SK-N-SH (cell line): ENCODE measurements at regions not wholly inside any gene's neighbourhood (a gene's known extent, or its start where the extent isn't known, plus 50 kb on each side); places are given as distances from the start of the nearest gene placed in this dataset.

Source experiments
- CTCF ChIA-PET: fragments of 300-600, 350-600 bp; formaldehyde crosslinking; extraction: SDS; loops from one replicate; lab custom pipeline; 2021; lab: Yijun Ruan, JAX
- POLR2A ChIA-PET: fragments of 350-600 bp; sonication (Branson Sonifier 250); formaldehyde crosslinking; extraction: SDS; loops from one replicate; lab custom pipeline; 2020; ENCODE audit warnings: antibody characterized with exemption, inconsistent platforms; lab: Yijun Ruan, JAX
- DNase-seq: peaks from one replicate; pipeline ENCODE4 v3.0.0; 2012
- H2AFZ ChIP-seq: fragments of 200-600 bp; sonication (generic); 2 replicates; pipeline ENCODE4 v1.8.1; 2016; ENCODE audit warnings: antibody characterized with exemption, mild to moderate bottlenecking, low read depth
- H3F3A ChIP-seq: fragments of 200-600 bp; sonication (generic); replicated peaks from 2 replicates; pipeline ENCODE3; 2016; ENCODE audit warnings: antibody characterized with exemption, mild to moderate bottlenecking; ENCODE audit not compliant: insufficient read depth
- H3K27ac ChIP-seq, 2 experiments: fragments of 200-500 bp in 1 of 2; fragments of 200-600 bp in 1 of 2; sonication (Bioruptor generic) in 1 of 2; sonication (generic), shearing (Covaris generic) in 1 of 2; 2 replicates each; pipeline versions ENCODE4 v1.5.1 to v1.6.1; 2014 to 2016; ENCODE audit warnings: low read depth in 2 of 2, inconsistent platforms in 1 of 2, low read length in 1 of 2, mild to moderate bottlenecking in 1 of 2, mixed read lengths in 1 of 2
- H3K27me3 ChIP-seq: fragments of 200-600 bp; sonication (generic), shearing (Covaris generic); 2 replicates; pipeline ENCODE4 v1.6.1; 2016; ENCODE audit warnings: mixed run types; ENCODE audit not compliant: insufficient read depth
- H3K36me3 ChIP-seq, 2 experiments: fragments of 200-500 bp in 1 of 2; fragments of 200-600 bp in 1 of 2; sonication (Bioruptor generic) in 1 of 2; sonication (generic) in 1 of 2; replicated peaks in 1 of 2; 2 replicates each; pipeline versions ENCODE3 to v1.5.1; 2014 to 2016; ENCODE audit warnings: low read length in 1 of 2, mild to moderate bottlenecking in 1 of 2; ENCODE audit not compliant: insufficient read depth in 2 of 2, control insufficient read depth in 1 of 2
- H3K4me1 ChIP-seq, 2 experiments: fragments of 200-500 bp in 1 of 2; fragments of 200-600 bp in 1 of 2; sonication (Bioruptor generic) in 1 of 2; sonication (generic), shearing (Covaris generic) in 1 of 2; 2 replicates each; pipeline versions ENCODE4 v1.5.1 to v1.6.1; 2014 to 2016; ENCODE audit warnings: low read depth in 1 of 2, low read length in 1 of 2, mixed run types in 1 of 2; ENCODE audit not compliant: insufficient read depth in 2 of 2, control insufficient read depth in 1 of 2
- H3K4me2 ChIP-seq: fragments of 200-600 bp; sonication (generic), shearing (Covaris generic); 2 replicates; pipeline ENCODE4 v1.6.1; 2017; ENCODE audit warnings: mixed run types
- H3K4me3 ChIP-seq, 2 experiments: fragments of 200-500 bp in 1 of 2; fragments of 200-600 bp in 1 of 2; sonication (Bioruptor generic) in 1 of 2; sonication (generic), shearing (Covaris generic) in 1 of 2; 2 replicates each; pipeline versions ENCODE4 v1.5.1 to v1.8.1; 2014 to 2016; ENCODE audit warnings: low read depth in 2 of 2, inconsistent platforms in 1 of 2, low read length in 1 of 2, mild to moderate bottlenecking in 1 of 2, mixed read lengths in 1 of 2, moderate library complexity in 1 of 2
- H3K79me2 ChIP-seq: fragments of 200-600 bp; sonication (generic); 2 replicates; pipeline ENCODE4 v1.8.1; 2017; ENCODE audit warnings: mild to moderate bottlenecking; ENCODE audit not compliant: insufficient read depth
- H3K9ac ChIP-seq: fragments of 200-600 bp; sonication (generic); 2 replicates; pipeline ENCODE4 v1.6.1; 2017; ENCODE audit warnings: mixed run types
- H3K9me2 ChIP-seq: fragments of 200-600 bp; sonication (generic); 2 replicates; pipeline ENCODE4 v1.6.1; 2017; ENCODE audit warnings: mixed run types
- H3K9me3 ChIP-seq: fragments of 200-600 bp; sonication (generic); 2 replicates; pipeline ENCODE4 v1.6.1; 2017; ENCODE audit warnings: mixed run types, mild to moderate bottlenecking, moderate library complexity
- H4K20me1 ChIP-seq: fragments of 200-600 bp; sonication (generic); 2 replicates; pipeline ENCODE4 v1.6.1; 2017; ENCODE audit warnings: mild to moderate bottlenecking, mixed run types; ENCODE audit not compliant: insufficient read depth
- EP300 ChIP-seq, 2 experiments: IDR thresholded peaks; 2 replicates each; pipeline versions ENCODE4 v1.4.0 to v1.6.1; 2012; ENCODE audit warnings: borderline replicate concordance in 1 of 2, low read depth in 1 of 2, low read length in 1 of 2
- EZH2phosphoT487 ChIP-seq: fragments of 200-600 bp; sonication (generic); IDR thresholded peaks from 2 replicates; pipeline ENCODE4 v1.6.1; 2017; ENCODE audit warnings: low read depth, mixed run types, mild to moderate bottlenecking, antibody characterized with exemption, moderate library complexity, borderline replicate concordance
- POLR2AphosphoS5 ChIP-seq: IDR thresholded peaks from 2 replicates; pipeline ENCODE4 v1.6.1; 2012; ENCODE audit warnings: low read depth, low read length
- TAF1 ChIP-seq: IDR thresholded peaks from 2 replicates; pipeline ENCODE4 v1.6.1; 2012; ENCODE audit warnings: low read depth, mild to moderate bottlenecking, low read length, moderate library complexity, borderline replicate concordance
- WGBS: methylation state at CpG from one replicate; pipeline ENCODE4 v1.1.6; 2017; ENCODE audit warnings: low lambda C conversion rate; 5-methylcytosine and 5-hydroxymethylcytosine counted together
- TF ChIP-seq, protein P1 (sequence below): fragments of 150-350 bp; IDR thresholded peaks from 2 replicates; pipeline ENCODE4 v1.6.1; 2016; ENCODE audit warnings: mild to moderate bottlenecking, low read depth, low read length
- TF ChIP-seq, protein P2 (sequence below): IDR thresholded peaks from 2 replicates; pipeline ENCODE4 v1.4.0; 2012; ENCODE audit warnings: low read depth, borderline replicate concordance
- TF ChIP-seq, protein P3 (sequence below): IDR thresholded peaks from 2 replicates; pipeline ENCODE4 v1.4.0; 2012; ENCODE audit warnings: low read depth, borderline replicate concordance
- TF ChIP-seq, protein P4 (sequence below): fragments of 150-350 bp; IDR thresholded peaks from 2 replicates; pipeline ENCODE4 v1.6.1; 2017; ENCODE audit warnings: antibody characterized with exemption, low read length, low read depth, borderline replicate concordance

DNA sequence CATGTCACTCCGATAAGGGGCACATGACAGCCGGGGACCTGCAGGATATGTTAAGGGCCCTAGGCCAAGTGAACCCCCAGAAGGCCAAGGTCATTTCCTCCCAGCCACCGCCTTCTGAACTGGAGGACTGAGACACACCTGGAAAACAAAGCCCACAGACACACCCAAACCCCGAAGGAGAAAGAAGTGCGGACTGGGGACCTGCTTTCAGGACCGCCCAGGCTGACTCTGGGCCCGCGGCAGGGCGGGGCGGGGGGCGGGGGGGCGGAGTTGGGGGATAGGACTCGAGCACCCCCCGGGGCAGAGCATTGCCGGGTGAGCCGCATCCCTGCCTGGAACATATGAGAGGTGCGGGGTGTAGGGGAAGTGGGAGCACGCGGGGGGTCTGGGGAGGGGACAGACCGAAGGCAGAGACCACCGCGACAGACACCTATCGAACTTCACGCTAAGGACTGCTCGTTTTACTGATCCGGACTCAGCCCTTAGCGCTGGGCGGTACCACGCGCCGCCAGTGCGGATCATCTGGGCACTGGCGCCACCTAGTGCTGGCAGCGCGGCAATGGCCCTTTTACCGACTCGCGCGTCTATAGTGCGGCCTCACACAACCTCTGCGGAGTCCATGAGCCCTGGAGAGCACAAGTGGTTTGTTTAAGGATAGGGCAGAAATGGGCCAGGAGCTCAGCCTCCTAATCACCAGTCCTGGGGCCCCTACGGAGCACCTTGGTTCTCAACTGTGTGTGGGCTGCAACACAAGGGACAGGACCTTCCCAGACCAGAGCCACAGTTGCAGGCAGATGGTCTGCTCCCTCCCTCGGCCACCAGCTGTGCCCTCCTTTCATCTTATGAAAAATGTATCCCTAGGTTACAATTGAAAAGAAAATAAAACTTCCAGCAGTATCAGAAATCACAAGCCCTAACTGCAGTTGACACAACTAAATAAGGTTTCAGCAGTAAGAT lies 157.6 kb downstream of the HERPUD2 start (continued):
- TF ChIP-seq, protein P1, sequence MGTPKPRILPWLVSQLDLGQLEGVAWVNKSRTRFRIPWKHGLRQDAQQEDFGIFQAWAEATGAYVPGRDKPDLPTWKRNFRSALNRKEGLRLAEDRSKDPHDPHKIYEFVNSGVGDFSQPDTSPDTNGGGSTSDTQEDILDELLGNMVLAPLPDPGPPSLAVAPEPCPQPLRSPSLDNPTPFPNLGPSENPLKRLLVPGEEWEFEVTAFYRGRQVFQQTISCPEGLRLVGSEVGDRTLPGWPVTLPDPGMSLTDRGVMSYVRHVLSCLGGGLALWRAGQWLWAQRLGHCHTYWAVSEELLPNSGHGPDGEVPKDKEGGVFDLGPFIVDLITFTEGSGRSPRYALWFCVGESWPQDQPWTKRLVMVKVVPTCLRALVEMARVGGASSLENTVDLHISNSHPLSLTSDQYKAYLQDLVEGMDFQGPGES, result no peak

DNA sequence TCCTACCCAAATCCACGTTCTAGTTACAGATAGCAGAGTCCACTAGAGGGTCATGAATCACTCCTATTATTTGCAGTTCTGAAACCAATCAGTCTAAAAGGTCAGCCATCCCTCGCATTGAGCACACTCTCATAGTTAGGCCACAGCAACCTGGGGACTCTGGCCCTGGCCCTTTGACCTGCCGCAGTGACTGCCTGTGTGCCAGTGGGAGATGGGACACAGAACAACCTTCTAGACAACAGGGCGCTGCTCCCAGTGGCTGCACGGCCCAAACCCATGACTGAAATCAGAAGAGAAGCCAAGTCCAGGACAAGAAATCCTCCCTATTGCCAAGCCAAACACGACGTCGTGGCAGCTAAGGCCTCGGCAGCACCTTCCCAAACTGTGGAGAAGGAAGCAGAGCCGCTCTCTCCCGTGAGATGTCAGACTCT lies 158.5 kb downstream of the HERPUD2 start:
- H2AFZ ChIP-seq, result no peak overlapping the region
- TF ChIP-seq TAF1 (no peak), POLR2AphosphoS5 (no peak), EZH2phosphoT487 (no peak)
- TF ChIP-seq, protein P2, sequence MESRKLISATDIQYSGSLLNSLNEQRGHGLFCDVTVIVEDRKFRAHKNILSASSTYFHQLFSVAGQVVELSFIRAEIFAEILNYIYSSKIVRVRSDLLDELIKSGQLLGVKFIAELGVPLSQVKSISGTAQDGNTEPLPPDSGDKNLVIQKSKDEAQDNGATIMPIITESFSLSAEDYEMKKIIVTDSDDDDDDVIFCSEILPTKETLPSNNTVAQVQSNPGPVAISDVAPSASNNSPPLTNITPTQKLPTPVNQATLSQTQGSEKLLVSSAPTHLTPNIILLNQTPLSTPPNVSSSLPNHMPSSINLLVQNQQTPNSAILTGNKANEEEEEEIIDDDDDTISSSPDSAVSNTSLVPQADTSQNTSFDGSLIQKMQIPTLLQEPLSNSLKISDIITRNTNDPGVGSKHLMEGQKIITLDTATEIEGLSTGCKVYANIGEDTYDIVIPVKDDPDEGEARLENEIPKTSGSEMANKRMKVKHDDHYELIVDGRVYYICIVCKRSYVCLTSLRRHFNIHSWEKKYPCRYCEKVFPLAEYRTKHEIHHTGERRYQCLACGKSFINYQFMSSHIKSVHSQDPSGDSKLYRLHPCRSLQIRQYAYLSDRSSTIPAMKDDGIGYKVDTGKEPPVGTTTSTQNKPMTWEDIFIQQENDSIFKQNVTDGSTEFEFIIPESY, result no peak
- TF ChIP-seq, protein P3, sequence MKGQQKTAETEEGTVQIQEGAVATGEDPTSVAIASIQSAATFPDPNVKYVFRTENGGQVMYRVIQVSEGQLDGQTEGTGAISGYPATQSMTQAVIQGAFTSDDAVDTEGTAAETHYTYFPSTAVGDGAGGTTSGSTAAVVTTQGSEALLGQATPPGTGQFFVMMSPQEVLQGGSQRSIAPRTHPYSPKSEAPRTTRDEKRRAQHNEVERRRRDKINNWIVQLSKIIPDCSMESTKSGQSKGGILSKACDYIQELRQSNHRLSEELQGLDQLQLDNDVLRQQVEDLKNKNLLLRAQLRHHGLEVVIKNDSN, result no peak
- no peak overlapping the region for H3K4me2 ChIP-seq
- H4K20me1 ChIP-seq, result no peaks in the 10 kb centered on the region
- CTCF ChIA-PET, result interaction anchor here (1.0 to 2.2 kb wide), 13 partner anchors 8 to 371 kb away, joined by 3 to 20 read pairs (median 3); no protein-coding TSS in a partner anchor
- H3K9me3 ChIP-seq, result no peaks in the 10 kb centered on the region
- H3K27ac ChIP-seq, result no peak overlapping the region
- H3K9ac ChIP-seq, result no peak overlapping the region
- H3K4me3 ChIP-seq, result no peak overlapping the region
- H3K9me2 ChIP-seq, result no peaks in the 10 kb centered on the region
- WGBS, result 93% methylated on average over 11 of the region's 11 CpGs
- no peaks in the 10 kb centered on the region for H3F3A ChIP-seq
- peaks cover 21% of the 10 kb centered on the region for H3K27me3 ChIP-seq
- H3K36me3 ChIP-seq, result no peaks in the 10 kb centered on the region
- no peak for DNase-seq
- POLR2A ChIA-PET, result no interaction called here
- H3K79me2 ChIP-seq, result no peaks in the 10 kb centered on the region
- H3K4me1 ChIP-seq, result peaks cover 0 to 2% of the 10 kb centered on the region in 2 experiments; a peak in 1 of 4 replicates

DNA sequence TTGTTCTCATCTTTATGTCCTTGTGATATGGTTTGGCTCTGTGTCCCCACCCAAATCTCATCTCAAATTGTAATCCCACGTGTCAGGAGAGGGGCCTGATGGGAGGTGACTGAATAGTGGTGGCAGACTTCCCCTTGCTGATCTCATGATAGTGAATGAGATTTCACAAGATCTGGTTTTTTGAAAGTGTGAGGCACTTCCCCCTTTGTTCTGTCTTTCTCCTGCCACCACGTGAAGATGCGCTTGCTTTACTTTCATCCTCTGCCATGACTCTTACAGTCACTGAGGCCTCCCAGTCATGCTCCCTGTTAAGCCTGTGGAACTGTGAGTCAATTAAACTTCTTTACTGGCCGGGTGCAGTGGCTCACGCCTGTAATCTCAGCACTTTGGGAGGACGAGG lies 161.0 kb downstream of the HERPUD2 start:
- TF ChIP-seq EP300 (IDR thresholded peaks at IDR 0.05; ENCODE audit: borderline replicate concordance in 1 of 2, low read depth in 1 of 2, low read length in 1 of 2) (no peak), POLR2AphosphoS5 (no peak)
- TF ChIP-seq, protein P4, sequence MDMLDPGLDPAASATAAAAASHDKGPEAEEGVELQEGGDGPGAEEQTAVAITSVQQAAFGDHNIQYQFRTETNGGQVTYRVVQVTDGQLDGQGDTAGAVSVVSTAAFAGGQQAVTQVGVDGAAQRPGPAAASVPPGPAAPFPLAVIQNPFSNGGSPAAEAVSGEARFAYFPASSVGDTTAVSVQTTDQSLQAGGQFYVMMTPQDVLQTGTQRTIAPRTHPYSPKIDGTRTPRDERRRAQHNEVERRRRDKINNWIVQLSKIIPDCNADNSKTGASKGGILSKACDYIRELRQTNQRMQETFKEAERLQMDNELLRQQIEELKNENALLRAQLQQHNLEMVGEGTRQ, result no peak
- WGBS, result 72% methylated on average over 6 of the region's 6 CpGs
- Histone ChIP-seq H3K79me2 (no peaks in the 10 kb centered on the region), H3K4me1 (peaks cover 0 to 2% of the 10 kb centered on the region in 2 experiments; a peak in 1 of 4 replicates), H3K36me3 (no peaks in the 10 kb centered on the region), H3K27me3 (peaks cover 28% of the 10 kb centered on the region), H3K9me3 (no peaks in the 10 kb centered on the region), H3K4me3 (no peak overlapping the region), H3K27ac (no peak overlapping the region), H2AFZ (no peak overlapping the region), H4K20me1 (no peaks in the 10 kb centered on the region), H3F3A (no peaks in the 10 kb centered on the region), H3K4me2 (no peak overlapping the region), H3K9ac (no peak overlapping the region), H3K9me2 (no peaks in the 10 kb centered on the region)
- DNase-seq, result no peak
- POLR2A ChIA-PET, result no interaction called here
- CTCF ChIA-PET, result interaction anchor here (0.8 to 3.8 kb wide), 5 partner anchors 13 to 109 kb away, joined by 3 to 32 read pairs (median 7); no protein-coding TSS in a partner anchor
